Stimulated activated effector memory CD8-positive, alpha-beta T cell treated with anti-CD3 and anti-CD28 coated beads, Interleukin-12 subunit alpha, Interleukin-12 subunit beta, amount 100 ng/mL, for 72 hours (primary cell): ENCODE measurements at regions not wholly inside any gene's neighbourhood (a gene's known extent, or its start where the extent isn't known, plus 50 kb on each side); places are given as distances from the start of the nearest gene placed in this dataset.
"Not testable (repeated sequence)": the region's sequence is repeated elsewhere in the genome, so short reads cannot be mapped to it uniquely, and the experiment has no call there.

Source experiments
- ATAC-seq: fragments of 150-1000 bp; cut with Tn5 transposase; 2 replicates; pipeline ENCODE4 v1.10.0; 2021
- DNase-seq, 2 donors: peaks; one replicate each; pipeline ENCODE4 v3.0.0; 2021 to 2022; ENCODE audit warnings: low spot score in 2 of 2
- H3K27ac Mint-ChIP-seq: one replicate; pipeline ENCODE4 v1.8.0; 2022; ENCODE audit warnings: mild to moderate bottlenecking, mixed read lengths
- H3K36me3 Mint-ChIP-seq: one replicate; pipeline ENCODE4 v1.8.0; 2022; ENCODE audit warnings: mild to moderate bottlenecking, mixed read lengths
- H3K4me1 Mint-ChIP-seq: one replicate; pipeline ENCODE4 v1.8.0; 2022; ENCODE audit warnings: mixed read lengths
- H3K4me3 Mint-ChIP-seq: one replicate; pipeline ENCODE4 v1.8.0; 2022; ENCODE audit warnings: mild to moderate bottlenecking, mixed read lengths
- H3K9me3 Mint-ChIP-seq: one replicate; pipeline ENCODE4 v1.8.0; 2022; ENCODE audit warnings: mixed read lengths

GRCh38 chr7:131686833-131687232, 130.4 kb upstream of the PODXL start:
- ATAC-seq = no peak
- no peak overlapping the region for H3K4me3 Mint-ChIP-seq
- H3K36me3 Mint-ChIP-seq = no peaks in the 10 kb centered on the region
- H3K4me1 Mint-ChIP-seq = peaks cover 5% of the 10 kb centered on the region
- DNase-seq = no peak
- no peak overlapping the region for H3K27ac Mint-ChIP-seq
- no peaks in the 10 kb centered on the region for H3K9me3 Mint-ChIP-seq

GRCh38 chr7:131683536-131684125, 127.2 kb upstream of the PODXL start:
- ATAC-seq = no peak
- DNase-seq = no peak
- Mint-ChIP-seq H3K27ac (no peak overlapping the region), H3K36me3 (no peaks in the 10 kb centered on the region), H3K9me3 (peaks cover 4% of the 10 kb centered on the region), H3K4me1 (no peaks in the 10 kb centered on the region), H3K4me3 (no peak overlapping the region)

GRCh38 chr7:131681961-131682360, 125.5 kb upstream of the PODXL start:
- ATAC-seq (no peak), DNase-seq (no peak)
- no peak overlapping the region for H3K27ac Mint-ChIP-seq
- no peaks in the 10 kb centered on the region for H3K36me3 Mint-ChIP-seq
- H3K4me1 Mint-ChIP-seq = no peaks in the 10 kb centered on the region
- no peak overlapping the region for H3K4me3 Mint-ChIP-seq
- peaks cover 4% of the 10 kb centered on the region for H3K9me3 Mint-ChIP-seq

- not testable (repeated sequence) for DNase-seq, H3K9me3 Mint-ChIP-seq, H3K36me3 Mint-ChIP-seq, H3K4me3 Mint-ChIP-seq, ATAC-seq, H3K4me1 Mint-ChIP-seq, H3K27ac Mint-ChIP-seq
Measured at GRCh38 chr7:131679071-131679470, 122.6 kb upstream of the PODXL start.

- not testable (repeated sequence) for ATAC-seq, H3K4me3 Mint-ChIP-seq, DNase-seq, H3K4me1 Mint-ChIP-seq, H3K36me3 Mint-ChIP-seq, H3K27ac Mint-ChIP-seq, H3K9me3 Mint-ChIP-seq
Measured at GRCh38 chr7:131676850-131677249, 120.4 kb upstream of the PODXL start.

- DNase-seq (no peak), ATAC-seq (no peak)
- H3K36me3 Mint-ChIP-seq = no peaks in the 10 kb centered on the region
- no peaks in the 10 kb centered on the region for H3K9me3 Mint-ChIP-seq
- no peak overlapping the region for H3K27ac Mint-ChIP-seq
- no peaks in the 10 kb centered on the region for H3K4me1 Mint-ChIP-seq
- no peak overlapping the region for H3K4me3 Mint-ChIP-seq
Measured at GRCh38 chr7:131674131-131674530, 117.7 kb upstream of the PODXL start.

GRCh38 chr7:131673576-131673975, 117.1 kb upstream of the PODXL start:
- DNase-seq = no peak
- ATAC-seq = no peak
- Mint-ChIP-seq H3K27ac (no peak overlapping the region), H3K4me3 (no peak overlapping the region), H3K36me3 (no peaks in the 10 kb centered on the region), H3K4me1 (no peaks in the 10 kb centered on the region), H3K9me3 (no peaks in the 10 kb centered on the region)

- H3K27ac Mint-ChIP-seq = no peak overlapping the region
- no peaks in the 10 kb centered on the region for H3K4me1 Mint-ChIP-seq
- DNase-seq (no peak), ATAC-seq (no peak)
- H3K36me3 Mint-ChIP-seq = no peaks in the 10 kb centered on the region
- no peak overlapping the region for H3K4me3 Mint-ChIP-seq
- H3K9me3 Mint-ChIP-seq = no peaks in the 10 kb centered on the region
Measured at GRCh38 chr7:131670406-131670805, 114.0 kb upstream of the PODXL start.

GRCh38 chr7:131667699-131668098, 111.3 kb upstream of the PODXL start:
- DNase-seq (no peak), ATAC-seq (no peak)
- Mint-ChIP-seq H3K4me1 (no peaks in the 10 kb centered on the region), H3K27ac (no peak overlapping the region), H3K36me3 (no peaks in the 10 kb centered on the region), H3K9me3 (no peaks in the 10 kb centered on the region), H3K4me3 (no peak overlapping the region)

- Mint-ChIP-seq H3K27ac (no peak overlapping the region), H3K4me3 (no peak overlapping the region), H3K4me1 (no peaks in the 10 kb centered on the region), H3K36me3 (no peaks in the 10 kb centered on the region), H3K9me3 (no peaks in the 10 kb centered on the region)
- ATAC-seq (no peak), DNase-seq (no peak)
Measured at GRCh38 chr7:131665021-131665420, 108.6 kb upstream of the PODXL start.

- no peak for ATAC-seq
- no peak overlapping the region for H3K27ac Mint-ChIP-seq
- H3K9me3 Mint-ChIP-seq = no peaks in the 10 kb centered on the region
- DNase-seq = no peak
- H3K4me1 Mint-ChIP-seq = no peaks in the 10 kb centered on the region
- H3K36me3 Mint-ChIP-seq = no peaks in the 10 kb centered on the region
- H3K4me3 Mint-ChIP-seq = no peak overlapping the region
Measured at GRCh38 chr7:131664570-131664969, 108.1 kb upstream of the PODXL start.

GRCh38 chr7:131662301-131662873, 106.0 kb upstream of the PODXL start:
- DNase-seq, H3K4me3 Mint-ChIP-seq, H3K36me3 Mint-ChIP-seq, H3K4me1 Mint-ChIP-seq, H3K9me3 Mint-ChIP-seq, H3K27ac Mint-ChIP-seq, ATAC-seq: not testable (repeated sequence)

- peaks cover 16% of the 10 kb centered on the region for H3K4me1 Mint-ChIP-seq
- no peaks in the 10 kb centered on the region for H3K9me3 Mint-ChIP-seq
- no peak for ATAC-seq
- H3K4me3 Mint-ChIP-seq = no peak overlapping the region
- no peak for DNase-seq
- no peak overlapping the region for H3K27ac Mint-ChIP-seq
- H3K36me3 Mint-ChIP-seq = no peaks in the 10 kb centered on the region
Measured at GRCh38 chr7:131657881-131658280, 101.5 kb upstream of the PODXL start.

- DNase-seq (no peak), ATAC-seq (no peak)
- no peak overlapping the region for H3K27ac Mint-ChIP-seq
- H3K4me3 Mint-ChIP-seq = no peak overlapping the region
- H3K9me3 Mint-ChIP-seq = no peaks in the 10 kb centered on the region
- H3K4me1 Mint-ChIP-seq = peaks cover 16% of the 10 kb centered on the region
- no peaks in the 10 kb centered on the region for H3K36me3 Mint-ChIP-seq
Measured at GRCh38 chr7:131656980-131657723, 100.7 kb upstream of the PODXL start.

- no peaks in the 10 kb centered on the region for H3K36me3 Mint-ChIP-seq
- no peaks in the 10 kb centered on the region for H3K9me3 Mint-ChIP-seq
- H3K4me3 Mint-ChIP-seq = no peak overlapping the region
- H3K4me1 Mint-ChIP-seq = peaks cover 16% of the 10 kb centered on the region
- ATAC-seq (no peak), DNase-seq (no peak)
- H3K27ac Mint-ChIP-seq = no peak overlapping the region
Measured at GRCh38 chr7:131655866-131656265, 99.4 kb upstream of the PODXL start.

GRCh38 chr7:131655447-131655846, 99.0 kb upstream of the PODXL start:
- DNase-seq (no peak), ATAC-seq (no peak)
- Mint-ChIP-seq H3K4me1 (peaks cover 16% of the 10 kb centered on the region), H3K27ac (no peak overlapping the region), H3K4me3 (no peak overlapping the region), H3K9me3 (no peaks in the 10 kb centered on the region), H3K36me3 (no peaks in the 10 kb centered on the region)
